ENCODE measurements at regions not wholly inside any gene's neighbourhood (a gene's known extent, or its start where the extent isn't known, plus 50 kb on each side); places are given as distances from the start of the nearest gene placed in this dataset.

GRCh38 chr1:82829527-82829926, 1028.8 kb downstream of the ADGRL2 start:
- TF ChIP-seq CTCF (IDR thresholded peaks at IDR 0.05) (no peak), POLR2AphosphoS5 (IDR thresholded peaks at IDR 0.05) (no peak), POLR2A (IDR thresholded peaks at IDR 0.05) (no peak), EP300 (IDR thresholded peaks at IDR 0.05) (no peak)

All from suprapubic skin (tissue), 4 donors.